Left lobe of liver (tissue), 2 donors: ENCODE measurements at regions not wholly inside any gene's neighbourhood (a gene's known extent, or its start where the extent isn't known, plus 50 kb on each side); places are given as distances from the start of the nearest gene placed in this dataset.
A peak's percentile ranks its signal among the peaks of the same experiment; 100 is the strongest.
"Not testable (repeated sequence)": the region's sequence is repeated elsewhere in the genome, so short reads cannot be mapped to it uniquely, and the experiment has no call there.

Source experiments
- ATAC-seq: fragments of 200-7000 bp; cut with Tn5 transposase; one replicate; pipeline ENCODE4 v1.9.1; 2020; ENCODE audit warnings: mild to moderate bottlenecking, moderate library complexity
- DNase-seq: peaks from one replicate; pipeline ENCODE4 v3.0.0-alpha.2; 2020; ENCODE audit warnings: low spot score
- donor health status: DM: no; HTN: no; CAD: no; lungs with moderate emphysema.
- donor health status: DM: no; HTN: yes; CAD: no.

- DNase-seq, result no peak
- no peak for ATAC-seq
Observed at GRCh38 chr5:98259595-98259994, 513.9 kb upstream of the RGMB start.

GRCh38 chr5:98263084-98263483 is 510.4 kb upstream of the RGMB start:
- no peak for DNase-seq
- ATAC-seq, result no peak

- DNase-seq (no peak), ATAC-seq (no peak)
Observed at GRCh38 chr5:98268162-98268860, 505.2 kb upstream of the RGMB start.

- ATAC-seq (no peak), DNase-seq (no peak)
Observed at GRCh38 chr5:98275980-98276379, 497.5 kb upstream of the RGMB start.

GRCh38 chr5:98282521-98282920 is 490.9 kb upstream of the RGMB start:
- no peak for DNase-seq
- no peak for ATAC-seq

- DNase-seq, result no peak
- no peak for ATAC-seq
Observed at GRCh38 chr5:98292496-98292895, 481.0 kb upstream of the RGMB start.

- DNase-seq (no peak), ATAC-seq (no peak)
Observed at GRCh38 chr5:98296426-98296825, 477.0 kb upstream of the RGMB start.

- no peak for ATAC-seq
- no peak for DNase-seq
Observed at GRCh38 chr5:98299435-98299834, 474.0 kb upstream of the RGMB start.

- DNase-seq (no peak), ATAC-seq (no peak)
Observed at GRCh38 chr5:98301547-98301946, 471.9 kb upstream of the RGMB start.

- no peak for DNase-seq
- no peak for ATAC-seq
Observed at GRCh38 chr5:98307811-98308210, 465.7 kb upstream of the RGMB start.

GRCh38 chr5:98308231-98308630 is 465.2 kb upstream of the RGMB start:
- DNase-seq (no peak), ATAC-seq (no peak)

- no peak for DNase-seq
Observed at GRCh38 chr5:98308960-98309359, 464.5 kb upstream of the RGMB start.

GRCh38 chr5:98309785-98310598 is 463.5 kb upstream of the RGMB start:
- ATAC-seq (peak; percentile 33), DNase-seq (no peak)

More at GRCh38 chr5:98308960-98309359, 464.5 kb upstream of the RGMB start:
- ATAC-seq, result no peak

GRCh38 chr5:98314292-98314691 is 459.2 kb upstream of the RGMB start:
- DNase-seq (no peak), ATAC-seq (no peak)

GRCh38 chr5:98318386-98318785 is 455.1 kb upstream of the RGMB start:
- ATAC-seq, result no peak

GRCh38 chr5:98319299-98320011 is 454.0 kb upstream of the RGMB start:
- DNase-seq (no peak), ATAC-seq (no peak)

More at GRCh38 chr5:98318386-98318785, 455.1 kb upstream of the RGMB start:
- no peak for DNase-seq

- DNase-seq (no peak), ATAC-seq (no peak)
Observed at GRCh38 chr5:98320343-98320742, 453.1 kb upstream of the RGMB start.

- ATAC-seq, result no peak
- DNase-seq, result no peak
Observed at GRCh38 chr5:98321361-98321760, 452.1 kb upstream of the RGMB start.

GRCh38 chr5:98325187-98325586 is 448.3 kb upstream of the RGMB start:
- not testable (repeated sequence) for DNase-seq

GRCh38 chr5:98328015-98328414 is 445.4 kb upstream of the RGMB start:
- DNase-seq (no peak), ATAC-seq (no peak)

More at GRCh38 chr5:98325187-98325586, 448.3 kb upstream of the RGMB start:
- not testable (repeated sequence) for ATAC-seq

GRCh38 chr5:98330871-98331270 is 442.6 kb upstream of the RGMB start:
- no peak for DNase-seq

GRCh38 chr5:98333921-98334320 is 439.5 kb upstream of the RGMB start:
- ATAC-seq, result no peak
- DNase-seq, result no peak

More at GRCh38 chr5:98330871-98331270, 442.6 kb upstream of the RGMB start:
- no peak for ATAC-seq
